BE2C (cell line): ENCODE measurements at regions not wholly inside any gene's neighbourhood (a gene's known extent, or its start where the extent isn't known, plus 50 kb on each side); places are given as distances from the start of the nearest gene placed in this dataset.

ENCODE experiments used
- DNase-seq: peaks from one replicate; pipeline ENCODE4 v3.0.0-alpha.2; 2020
- H3K27me3 ChIP-seq: fragments of 250-450 bp; sonication (Bioruptor Pico); 2 replicates; pipeline ENCODE4 v1.5.1; 2020; ENCODE audit warnings: mild to moderate bottlenecking
- H3K36me3 ChIP-seq: fragments of 250-450 bp; sonication (Bioruptor Pico); 2 replicates; pipeline ENCODE4 v1.5.1; 2020; ENCODE audit warnings: mild to moderate bottlenecking
- H3K4me1 ChIP-seq: fragments of 250-450 bp; sonication (Bioruptor Pico); 2 replicates; pipeline ENCODE4 v1.5.1; 2020
- H3K4me3 ChIP-seq: 2 replicates; pipeline ENCODE4 v1.5.1; 2011; ENCODE audit warnings: low read depth, low read length
- H3K9me3 ChIP-seq: fragments of 250-450 bp; sonication (Bioruptor Pico); 2 replicates; pipeline ENCODE4 v1.5.1; 2020
- TF ChIP-seq, protein P1 (sequence below): IDR thresholded peaks from 2 replicates; pipeline ENCODE4 v1.5.1; 2012; ENCODE audit warnings: mild to moderate bottlenecking, low read depth, low read length

DNA sequence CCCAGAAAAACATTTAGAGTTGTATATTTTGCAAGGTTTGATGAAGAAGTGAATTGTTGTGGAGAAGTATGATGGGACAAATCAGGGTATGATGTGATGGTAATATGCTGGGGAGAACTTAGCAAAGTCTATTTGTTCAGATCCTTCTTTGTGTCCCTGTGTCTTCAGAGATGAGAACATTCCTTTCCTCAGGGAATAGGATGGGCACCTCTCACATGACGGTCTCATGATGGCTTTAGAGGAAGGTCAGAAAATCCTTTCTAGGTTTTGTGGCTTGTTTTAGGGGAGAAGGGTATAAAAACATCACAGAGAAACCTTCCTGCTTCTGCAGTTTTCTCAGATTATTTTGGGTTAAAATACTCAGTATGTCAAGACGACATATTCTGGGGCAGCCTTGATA, 171.3 kb upstream of the NRIP1 start:
- no peaks in the 10 kb centered on the region for H3K27me3 ChIP-seq
- peaks cover 7% of the 10 kb centered on the region; the same call in 1 of the 2 replicates for H3K4me1 ChIP-seq
- TF ChIP-seq, protein P1, sequence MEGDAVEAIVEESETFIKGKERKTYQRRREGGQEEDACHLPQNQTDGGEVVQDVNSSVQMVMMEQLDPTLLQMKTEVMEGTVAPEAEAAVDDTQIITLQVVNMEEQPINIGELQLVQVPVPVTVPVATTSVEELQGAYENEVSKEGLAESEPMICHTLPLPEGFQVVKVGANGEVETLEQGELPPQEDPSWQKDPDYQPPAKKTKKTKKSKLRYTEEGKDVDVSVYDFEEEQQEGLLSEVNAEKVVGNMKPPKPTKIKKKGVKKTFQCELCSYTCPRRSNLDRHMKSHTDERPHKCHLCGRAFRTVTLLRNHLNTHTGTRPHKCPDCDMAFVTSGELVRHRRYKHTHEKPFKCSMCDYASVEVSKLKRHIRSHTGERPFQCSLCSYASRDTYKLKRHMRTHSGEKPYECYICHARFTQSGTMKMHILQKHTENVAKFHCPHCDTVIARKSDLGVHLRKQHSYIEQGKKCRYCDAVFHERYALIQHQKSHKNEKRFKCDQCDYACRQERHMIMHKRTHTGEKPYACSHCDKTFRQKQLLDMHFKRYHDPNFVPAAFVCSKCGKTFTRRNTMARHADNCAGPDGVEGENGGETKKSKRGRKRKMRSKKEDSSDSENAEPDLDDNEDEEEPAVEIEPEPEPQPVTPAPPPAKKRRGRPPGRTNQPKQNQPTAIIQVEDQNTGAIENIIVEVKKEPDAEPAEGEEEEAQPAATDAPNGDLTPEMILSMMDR, result no peak
- no peak overlapping the region for H3K4me3 ChIP-seq
- H3K36me3 ChIP-seq, result no peaks in the 10 kb centered on the region
- no peak for DNase-seq
- H3K9me3 ChIP-seq, result no peaks in the 10 kb centered on the region

- no peak overlapping the region for H3K4me3 ChIP-seq
- no peaks in the 10 kb centered on the region for H3K36me3 ChIP-seq
- TF ChIP-seq, protein P1, result no peak
- DNase-seq, result no peak
- H3K27me3 ChIP-seq, result no peaks in the 10 kb centered on the region
- no peaks in the 10 kb centered on the region for H3K9me3 ChIP-seq
- H3K4me1 ChIP-seq, result peaks cover 7% of the 10 kb centered on the region; the same call in 1 of the 2 replicates
Observed at GRCh38 chr21:15240848-15241247, 176.0 kb upstream of the NRIP1 start.

- H3K4me3 ChIP-seq, result no peak overlapping the region
- no peaks in the 10 kb centered on the region for H3K36me3 ChIP-seq
- no peaks in the 10 kb centered on the region for H3K9me3 ChIP-seq
- H3K27me3 ChIP-seq, result no peaks in the 10 kb centered on the region
- peaks cover 7% of the 10 kb centered on the region; the same call in 1 of the 2 replicates for H3K4me1 ChIP-seq
- TF ChIP-seq, protein P1, result no peak
- no peak for DNase-seq
Observed at GRCh38 chr21:15241997-15242736, 177.4 kb upstream of the NRIP1 start.

DNA sequence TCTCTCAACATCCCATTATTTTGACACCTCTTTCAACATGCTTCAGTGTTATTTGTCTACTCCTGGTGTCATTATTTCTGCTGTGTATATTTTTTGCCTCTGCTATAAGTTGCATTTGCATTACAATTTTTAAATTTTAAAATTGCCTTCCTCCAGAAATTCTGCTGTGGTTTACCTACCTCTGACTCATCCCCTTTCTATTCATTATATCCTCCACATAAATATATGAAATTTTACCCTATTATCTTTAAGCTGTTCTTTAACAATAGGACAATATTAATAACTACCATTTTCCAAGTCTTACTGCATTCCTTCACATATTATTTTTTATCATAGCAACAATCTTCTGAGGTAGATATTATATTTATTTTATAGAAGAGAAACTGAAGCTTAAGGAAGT, 178.1 kb upstream of the NRIP1 start:
- no peak for DNase-seq
- H3K27me3 ChIP-seq, result no peaks in the 10 kb centered on the region
- H3K36me3 ChIP-seq, result no peaks in the 10 kb centered on the region
- no peak overlapping the region for H3K4me3 ChIP-seq
- peaks cover 7% of the 10 kb centered on the region; the same call in 1 of the 2 replicates for H3K4me1 ChIP-seq
- TF ChIP-seq, protein P1, result no peak
- H3K9me3 ChIP-seq, result no peaks in the 10 kb centered on the region

DNA sequence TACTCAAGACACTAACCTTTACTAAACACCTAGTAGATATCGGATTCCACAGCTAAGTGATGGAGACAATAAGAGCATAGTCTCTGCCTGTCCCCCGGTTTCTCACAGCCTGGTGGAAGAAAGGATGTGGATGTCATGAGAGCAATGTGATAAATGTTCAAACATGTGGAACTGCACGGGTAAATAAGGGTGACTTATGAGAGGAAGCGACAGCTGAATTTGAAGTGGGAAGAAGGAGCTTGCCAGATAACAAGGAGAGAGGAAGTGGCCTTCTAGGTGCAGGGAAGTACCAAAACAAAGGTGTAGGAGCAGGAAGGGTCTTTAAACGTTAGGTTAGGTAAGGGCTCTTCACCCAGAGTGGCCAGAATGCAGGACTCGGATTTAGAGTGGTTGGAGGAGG, 178.6 kb upstream of the NRIP1 start:
- DNase-seq, result no peak
- TF ChIP-seq, protein P1, result no peak
- no peaks in the 10 kb centered on the region for H3K36me3 ChIP-seq

GRCh38 chr21:15247613-15248012, 182.8 kb upstream of the NRIP1 start:
- Histone ChIP-seq H3K36me3 (no peaks in the 10 kb centered on the region), H3K4me3 (no peak overlapping the region), H3K9me3 (no peaks in the 10 kb centered on the region), H3K4me1 (no peaks in the 10 kb centered on the region), H3K27me3 (no peaks in the 10 kb centered on the region)
- no peak for DNase-seq
- TF ChIP-seq, protein P1, result no peak

More for the DNA sequence above, 178.6 kb upstream of the NRIP1 start:
- H3K27me3 ChIP-seq, result no peaks in the 10 kb centered on the region
- no peaks in the 10 kb centered on the region for H3K9me3 ChIP-seq
- H3K4me3 ChIP-seq, result no peak overlapping the region
- H3K4me1 ChIP-seq, result peaks cover 7% of the 10 kb centered on the region; the same call in 1 of the 2 replicates
